ENCODE measurements at regions not wholly inside any gene's neighbourhood (a gene's known extent, or its start where the extent isn't known, plus 50 kb on each side); places are given as distances from the start of the nearest gene placed in this dataset.

- Histone ChIP-seq H2AFZ (ENCODE audit: low read length) (no peak overlapping the region), H3K79me2 (ENCODE audit: insufficient read depth, low read length) (no peaks in the 10 kb centered on the region), H3K9ac (ENCODE audit: insufficient read depth, low read depth, low read length) (no peak overlapping the region), H3K36me3 (replicated peaks in 1 of 2; ENCODE audit: control insufficient read depth in 1 of 2, insufficient read depth in 2 of 2, low read length in 2 of 2) (no peaks in the 10 kb centered on the region), H3K27me3 (ENCODE audit: control insufficient read depth in 1 of 2, insufficient read depth in 2 of 2, low read length in 2 of 2) (no peaks in the 10 kb centered on the region), H3K4me2 (ENCODE audit: low read depth, low read length) (no peak overlapping the region), H3K4me3 (replicated peaks in 1 of 3; ENCODE audit: insufficient read depth in 1 of 3, low read depth in 2 of 3, low read length in 3 of 3) (no peak overlapping the region), H4K20me1 (ENCODE audit: insufficient read depth, low read length) (no peaks in the 10 kb centered on the region), H3K27ac (ENCODE audit: extremely low read length, insufficient read depth, low read length) (no peak overlapping the region), H3K9me3 (ENCODE audit: low read length) (no peaks in the 10 kb centered on the region), H3K4me1 (ENCODE audit: insufficient read depth, low read length) (no peaks in the 10 kb centered on the region)
- in situ Hi-C loops (cut with HindIII; ENCODE audit: extremely low pct_ligation_motif_present, low pct_unique_long_range_greater_than_20kb) = no loop called here
- no peak for DNase-seq (ENCODE audit: low spot score)
- FAIRE-seq = no peak
- no peak for TF ChIP-seq GTF2F1 (IDR thresholded peaks at IDR 0.05; ENCODE audit: low read length)
- TF ChIP-seq RCOR2 (CRISPR knock-in tag; IDR thresholded peaks at IDR 0.05) = no peak
- TF ChIP-seq KAT7 (CRISPR knock-in tag; IDR thresholded peaks at IDR 0.05; ENCODE audit: borderline replicate concordance) = no peak
- TF ChIP-seq ZNF619 (CRISPR knock-in tag; IDR thresholded peaks at IDR 0.05) = no peak
- no peak for TF ChIP-seq NFKB2 (CRISPR knock-in tag; IDR thresholded peaks at IDR 0.05; ENCODE audit: borderline replicate concordance)
- TF ChIP-seq ZSCAN31 (CRISPR knock-in tag; IDR thresholded peaks at IDR 0.05; ENCODE audit: low read depth) = no peak
- no peak for TF ChIP-seq CHCHD3 (CRISPR knock-in tag; IDR thresholded peaks at IDR 0.05)
- no peak for TF ChIP-seq POLR2AphosphoS2 (IDR thresholded peaks at IDR 0.05; ENCODE audit: low read depth, low read length)
- TF ChIP-seq ZNF326 (CRISPR knock-in tag; IDR thresholded peaks at IDR 0.05; ENCODE audit: borderline replicate concordance) = no peak
- ChIA-PET POLR2A (no interaction called here), CTCF (ENCODE audit: low intra/inter-chr PET ratio, low total read pairs) (no interaction called here)
- no TSS peak for BruUV-seq (replicated peaks)
- intact Hi-C loops (cut with micrococcal nuclease; ENCODE audit: unreplicated experiment) = no loop called here
- WGBS (ENCODE audit: low lambda C conversion rate) = 17% methylated on average over 1 of the region's 1 CpG
- ATAC-seq = no peak
Observed at GRCh38 chr2:65742977-65743376, 310.6 kb upstream of the SPRED2 start.

- Histone ChIP-seq H3K4me1 (ENCODE audit: insufficient read depth, low read length) (no peaks in the 10 kb centered on the region), H3K27ac (ENCODE audit: extremely low read length, insufficient read depth, low read length) (no peak overlapping the region), H3K9ac (ENCODE audit: insufficient read depth, low read depth, low read length) (no peak overlapping the region), H3K79me2 (ENCODE audit: insufficient read depth, low read length) (no peaks in the 10 kb centered on the region), H3K4me2 (ENCODE audit: low read depth, low read length) (no peak overlapping the region), H2AFZ (ENCODE audit: low read length) (no peak overlapping the region), H3K36me3 (replicated peaks in 1 of 2; ENCODE audit: control insufficient read depth in 1 of 2, insufficient read depth in 2 of 2, low read length in 2 of 2) (no peaks in the 10 kb centered on the region), H3K27me3 (ENCODE audit: control insufficient read depth in 1 of 2, insufficient read depth in 2 of 2, low read length in 2 of 2) (no peaks in the 10 kb centered on the region), H3K4me3 (replicated peaks in 1 of 3; ENCODE audit: insufficient read depth in 1 of 3, low read depth in 2 of 3, low read length in 3 of 3) (no peak overlapping the region), H3K9me3 (ENCODE audit: low read length) (no peaks in the 10 kb centered on the region), H4K20me1 (ENCODE audit: insufficient read depth, low read length) (no peaks in the 10 kb centered on the region)
- in situ Hi-C loops (cut with HindIII; ENCODE audit: extremely low pct_ligation_motif_present, low pct_unique_long_range_greater_than_20kb) = no loop called here
- ChIA-PET CTCF (ENCODE audit: low intra/inter-chr PET ratio, low total read pairs) (no interaction called here), POLR2A (no interaction called here)
- DNase-seq (ENCODE audit: low spot score) (no peak), ATAC-seq (no peak), FAIRE-seq (no peak)
- 0% methylated on average over 1 of the region's 1 CpG for WGBS (ENCODE audit: low lambda C conversion rate)
- BruUV-seq (replicated peaks) = no TSS peak
- intact Hi-C loops (cut with micrococcal nuclease; ENCODE audit: unreplicated experiment) = no loop called here
- TF ChIP-seq ZKSCAN8 (CRISPR knock-in tag; IDR thresholded peaks at IDR 0.05; ENCODE audit: borderline replicate concordance) = no peak
- TF ChIP-seq ZNF674 (CRISPR knock-in tag; IDR thresholded peaks at IDR 0.05; ENCODE audit: low read depth) = no peak
- TF ChIP-seq PHF8 (CRISPR knock-in tag; IDR thresholded peaks at IDR 0.05) = no peak
- TF ChIP-seq ZBTB3 (CRISPR knock-in tag; IDR thresholded peaks at IDR 0.05; ENCODE audit: borderline replicate concordance, low read depth) = no peak
- no peak for TF ChIP-seq HNF4A (CRISPR knock-in tag; IDR thresholded peaks at IDR 0.05)
Observed at GRCh38 chr2:65739927-65740326, 307.5 kb upstream of the SPRED2 start.
